Natural killer cell (primary cell): ENCODE measurements at regions not wholly inside any gene's neighbourhood (a gene's known extent, or its start where the extent isn't known, plus 50 kb on each side); places are given as distances from the start of the nearest gene placed in this dataset.

Experiments used
- ATAC-seq, 3 donors: fragments of 150-1000 bp in 2 of 3; fragments of 200-7000 bp in 1 of 3; cut with Tn5 transposase; 1 replicate in 1 of 3; 2 replicates in 2 of 3; pipeline ENCODE4 v1.10.0; 2021; ENCODE audit warnings: mild to moderate bottlenecking in 2 of 3, moderate library complexity in 2 of 3
- DNase-seq, 2 donors: peaks; one replicate each; pipeline versions ENCODE4 v3.0.0 to v3.0.0-alpha.2; 2013 to 2021; ENCODE audit warnings: mixed read lengths in 1 of 2
- H3K27ac ChIP-seq: one replicate; pipeline ENCODE4 v1.5.1; 2013; ENCODE audit warnings: mild to moderate bottlenecking, low read length
- H3K27me3 ChIP-seq: one replicate; pipeline ENCODE4 v1.6.1; 2013; ENCODE audit warnings: low read length; ENCODE audit not compliant: control insufficient read depth, insufficient read depth
- H3K36me3 ChIP-seq: one replicate; pipeline ENCODE4 v1.6.1; 2013; ENCODE audit warnings: low read length; ENCODE audit not compliant: control insufficient read depth, insufficient read depth
- H3K4me1 ChIP-seq: one replicate; pipeline ENCODE4 v1.6.1; 2013; ENCODE audit warnings: low read length; ENCODE audit not compliant: control insufficient read depth, insufficient read depth
- H3K4me3 ChIP-seq: one replicate; pipeline ENCODE4 v1.5.1; 2013; ENCODE audit warnings: low read length
- H3K9me3 ChIP-seq: one replicate; pipeline ENCODE4 v1.6.1; 2013; ENCODE audit warnings: low read length; ENCODE audit not compliant: control insufficient read depth, insufficient read depth
- H3K27ac Mint-ChIP-seq, 2 donors: one replicate each; pipeline ENCODE4 v1.8.0; 2022; ENCODE audit warnings: mild to moderate bottlenecking in 2 of 2, mixed read lengths in 2 of 2, moderate library complexity in 1 of 2
- H3K27me3 Mint-ChIP-seq, 2 donors: one replicate each; pipeline ENCODE4 v1.8.0; 2022; ENCODE audit warnings: low read depth in 2 of 2, mixed read lengths in 2 of 2
- H3K36me3 Mint-ChIP-seq: one replicate; pipeline ENCODE4 v1.8.0; 2022; ENCODE audit warnings: mixed read lengths
- H3K4me1 Mint-ChIP-seq, 2 donors: one replicate each; pipeline ENCODE4 v1.8.0; 2022; ENCODE audit warnings: mixed read lengths in 2 of 2
- H3K4me3 Mint-ChIP-seq: one replicate; pipeline ENCODE4 v1.8.0; 2022; ENCODE audit warnings: mild to moderate bottlenecking, moderate library complexity, mixed read lengths
- H3K9me3 Mint-ChIP-seq, 2 donors: one replicate each; pipeline ENCODE4 v1.8.0; 2022; ENCODE audit warnings: mixed read lengths in 2 of 2
- WGBS: methylation state at CpG from one replicate; pipeline ENCODE4 v1.1.7; 2013; ENCODE audit warnings: missing lambda C conversion rate; ENCODE audit not compliant: insufficient coverage; 5-methylcytosine and 5-hydroxymethylcytosine counted together
- intact Hi-C: fragments of 100-400 bp; cut with micrococcal nuclease; formaldehyde crosslinking; loops from one replicate; pipeline ENCODE4 v1.14.2; 2022
- TF ChIP-seq, protein P1 (sequence below): fragments of 200-600 bp; IDR thresholded peaks from one replicate; pipeline ENCODE4 v1.8.0; 2022; ENCODE audit warnings: antibody characterized with exemption

DNA sequence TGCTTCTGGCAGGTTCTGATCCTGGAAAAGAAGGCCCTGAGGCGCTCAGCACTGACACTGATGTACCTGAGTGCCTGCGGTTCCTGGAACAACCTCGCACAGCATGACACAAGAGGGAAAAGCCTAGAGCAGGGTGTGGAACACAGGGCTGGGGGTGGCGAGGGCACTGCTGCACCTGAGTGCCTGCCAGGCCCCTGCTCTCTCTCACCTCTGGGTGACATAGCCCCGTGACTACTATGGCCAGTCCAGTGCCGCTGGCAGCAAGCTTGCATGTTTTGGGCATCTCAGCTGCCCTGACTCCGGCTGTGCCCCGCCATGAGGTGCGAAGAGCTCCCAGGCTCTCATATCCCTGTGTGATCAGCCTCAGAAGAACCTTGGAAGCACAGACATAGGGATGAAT, 825.2 kb upstream of the SALL3 start:
- Histone ChIP-seq H3K27me3 (no peaks in the 10 kb centered on the region), H3K36me3 (no peaks in the 10 kb centered on the region), H3K4me3 (no peak overlapping the region), H3K9me3 (no peaks in the 10 kb centered on the region), H3K4me1 (no peaks in the 10 kb centered on the region), H3K27ac (no peak overlapping the region)
- intact Hi-C loops, result no loop called here
- peaks cover 0 to 2% of the 10 kb centered on the region in 2 donors for H3K27me3 Mint-ChIP-seq
- H3K27ac Mint-ChIP-seq, result no peak overlapping the region
- ATAC-seq (no peak), DNase-seq (no peak)
- H3K9me3 Mint-ChIP-seq, result peaks cover 2 to 3% of the 10 kb centered on the region in 2 donors
- WGBS, result 87% methylated on average over 9 of the region's 9 CpGs
- TF ChIP-seq, protein P1, sequence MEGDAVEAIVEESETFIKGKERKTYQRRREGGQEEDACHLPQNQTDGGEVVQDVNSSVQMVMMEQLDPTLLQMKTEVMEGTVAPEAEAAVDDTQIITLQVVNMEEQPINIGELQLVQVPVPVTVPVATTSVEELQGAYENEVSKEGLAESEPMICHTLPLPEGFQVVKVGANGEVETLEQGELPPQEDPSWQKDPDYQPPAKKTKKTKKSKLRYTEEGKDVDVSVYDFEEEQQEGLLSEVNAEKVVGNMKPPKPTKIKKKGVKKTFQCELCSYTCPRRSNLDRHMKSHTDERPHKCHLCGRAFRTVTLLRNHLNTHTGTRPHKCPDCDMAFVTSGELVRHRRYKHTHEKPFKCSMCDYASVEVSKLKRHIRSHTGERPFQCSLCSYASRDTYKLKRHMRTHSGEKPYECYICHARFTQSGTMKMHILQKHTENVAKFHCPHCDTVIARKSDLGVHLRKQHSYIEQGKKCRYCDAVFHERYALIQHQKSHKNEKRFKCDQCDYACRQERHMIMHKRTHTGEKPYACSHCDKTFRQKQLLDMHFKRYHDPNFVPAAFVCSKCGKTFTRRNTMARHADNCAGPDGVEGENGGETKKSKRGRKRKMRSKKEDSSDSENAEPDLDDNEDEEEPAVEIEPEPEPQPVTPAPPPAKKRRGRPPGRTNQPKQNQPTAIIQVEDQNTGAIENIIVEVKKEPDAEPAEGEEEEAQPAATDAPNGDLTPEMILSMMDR, result no peak
- H3K36me3 Mint-ChIP-seq, result no peaks in the 10 kb centered on the region
- no peak overlapping the region for H3K4me3 Mint-ChIP-seq
- no peaks in the 10 kb centered on the region for H3K4me1 Mint-ChIP-seq

DNA sequence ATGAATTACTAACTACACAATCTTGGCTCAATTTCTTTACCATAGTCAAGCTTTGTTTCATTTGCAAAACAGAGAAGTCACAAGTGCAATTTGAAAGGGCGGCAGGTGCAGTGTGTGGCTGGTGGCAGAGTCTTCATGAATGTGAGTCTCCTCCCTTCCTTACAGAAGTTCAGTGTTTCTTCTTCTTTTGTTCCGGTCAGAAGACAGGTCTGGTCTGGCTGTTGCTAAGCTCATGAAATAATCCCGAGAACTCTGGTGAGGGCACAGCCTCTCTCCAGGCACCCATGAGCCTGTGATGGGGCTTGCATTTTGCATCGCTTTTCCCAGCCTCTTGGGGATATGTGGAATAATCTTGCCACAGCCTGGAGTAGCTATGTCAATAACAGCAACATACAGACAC, 824.8 kb upstream of the SALL3 start:
- Histone ChIP-seq H3K9me3 (no peaks in the 10 kb centered on the region), H3K4me3 (no peak overlapping the region), H3K4me1 (no peaks in the 10 kb centered on the region), H3K27me3 (no peaks in the 10 kb centered on the region), H3K27ac (no peak overlapping the region), H3K36me3 (no peaks in the 10 kb centered on the region)
- WGBS, result 86% methylated on average over 4 of the region's 4 CpGs
- Mint-ChIP-seq H3K36me3 (no peaks in the 10 kb centered on the region), H3K27ac (no peak overlapping the region), H3K9me3 (peaks cover 2 to 3% of the 10 kb centered on the region in 2 donors), H3K27me3 (peaks cover 0 to 2% of the 10 kb centered on the region in 2 donors), H3K4me1 (no peaks in the 10 kb centered on the region), H3K4me3 (no peak overlapping the region)
- TF ChIP-seq, protein P1, result no peak
- DNase-seq (no peak), ATAC-seq (no peak)
- intact Hi-C loops, result no loop called here

DNA sequence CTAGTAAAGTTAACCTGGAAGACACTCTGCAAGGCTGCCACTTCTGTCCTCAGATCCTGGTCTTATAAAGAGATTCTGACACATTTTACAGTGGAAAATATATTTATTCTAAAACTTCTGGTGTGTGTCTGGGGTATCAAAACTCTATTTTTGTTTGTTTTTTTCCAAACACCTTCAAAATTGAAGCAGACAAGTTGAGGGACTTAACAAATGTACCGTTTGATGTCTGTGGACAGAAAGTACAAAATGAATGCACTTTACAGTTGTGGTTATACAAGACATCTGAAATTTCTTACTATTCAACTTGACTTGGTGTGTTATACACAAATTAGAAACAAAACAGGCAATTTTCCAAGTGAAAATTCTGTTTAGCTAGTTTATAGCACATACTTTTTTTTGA, 823.2 kb upstream of the SALL3 start:
- Mint-ChIP-seq H3K4me1 (no peaks in the 10 kb centered on the region), H3K36me3 (no peaks in the 10 kb centered on the region), H3K4me3 (no peak overlapping the region), H3K9me3 (peaks cover 0 to 5% of the 10 kb centered on the region in 2 donors), H3K27ac (no peak overlapping the region), H3K27me3 (no peaks in the 10 kb centered on the region)
- Histone ChIP-seq H3K4me1 (no peaks in the 10 kb centered on the region), H3K27ac (no peak overlapping the region), H3K9me3 (no peaks in the 10 kb centered on the region), H3K36me3 (no peaks in the 10 kb centered on the region), H3K27me3 (no peaks in the 10 kb centered on the region), H3K4me3 (no peak overlapping the region)
- TF ChIP-seq, protein P1, result no peak
- ATAC-seq, result no peak
- intact Hi-C loops, result no loop called here
- DNase-seq, result no peak
- 75% methylated on average over 1 of the region's 1 CpG for WGBS

DNA sequence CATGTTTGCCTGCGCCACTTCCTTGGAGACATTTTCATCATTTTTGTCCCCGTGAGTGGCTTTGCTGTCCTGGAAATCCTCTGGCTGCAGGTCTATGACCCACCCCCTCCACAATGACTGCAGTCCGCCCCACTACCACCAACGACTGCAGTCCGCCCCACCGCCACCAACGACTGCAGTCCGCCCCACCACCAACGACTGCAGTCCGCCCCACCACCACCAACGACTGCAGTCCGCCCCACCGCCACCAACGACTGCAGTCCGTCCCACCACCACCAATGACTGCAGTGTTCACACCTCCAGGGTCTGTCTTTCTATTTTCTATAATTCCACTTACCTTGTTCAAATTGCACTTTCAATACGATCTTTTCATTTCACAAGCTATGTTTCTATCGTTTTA, 820.7 kb upstream of the SALL3 start:
- Mint-ChIP-seq H3K36me3 (no peaks in the 10 kb centered on the region), H3K9me3 (peaks cover 0 to 5% of the 10 kb centered on the region in 2 donors), H3K4me3 (no peak overlapping the region), H3K27ac (no peak overlapping the region), H3K4me1 (no peaks in the 10 kb centered on the region), H3K27me3 (no peaks in the 10 kb centered on the region)
- intact Hi-C loops, result no loop called here
- Histone ChIP-seq H3K27ac (no peak overlapping the region), H3K9me3 (no peaks in the 10 kb centered on the region), H3K4me3 (no peak overlapping the region), H3K4me1 (no peaks in the 10 kb centered on the region), H3K27me3 (no peaks in the 10 kb centered on the region), H3K36me3 (no peaks in the 10 kb centered on the region)
- TF ChIP-seq, protein P1, result no peak
- DNase-seq (no peak), ATAC-seq (no peak)
- WGBS, result 94% methylated on average over 17 of the region's 17 CpGs
